Suppressor macrophage (primary cell): ENCODE measurements at regions not wholly inside any gene's neighbourhood (a gene's known extent, or its start where the extent isn't known, plus 50 kb on each side); places are given as distances from the start of the nearest gene placed in this dataset.

Experiments used
- DNase-seq, 4 experiments: peaks; one replicate each; pipeline ENCODE4 v3.0.0-alpha.2; 2020 to 2022

- DNase-seq: no peak
Measured at GRCh38 chr18:33812186-33812585, 234.2 kb downstream of the ASXL3 start.

DNA sequence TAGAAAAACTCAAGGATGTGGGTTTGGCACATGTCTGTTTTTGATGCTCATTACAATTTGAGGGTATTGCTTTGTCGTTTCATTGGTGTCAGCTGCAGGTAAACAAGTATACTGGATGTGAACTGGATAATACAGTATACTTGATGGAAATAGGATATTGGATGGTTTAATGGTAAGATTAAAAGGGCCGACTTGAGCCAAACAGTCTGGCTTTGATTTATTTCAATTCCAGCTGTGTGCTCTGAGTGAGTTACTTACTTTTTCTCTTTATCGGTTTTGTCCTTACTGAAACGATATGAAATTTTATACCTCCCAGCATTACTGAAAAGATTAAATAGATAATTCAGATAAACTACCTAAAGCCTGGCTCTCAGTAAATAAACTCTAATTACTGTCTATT, 227.6 kb downstream of the ASXL3 start:
- no peak for DNase-seq

DNA sequence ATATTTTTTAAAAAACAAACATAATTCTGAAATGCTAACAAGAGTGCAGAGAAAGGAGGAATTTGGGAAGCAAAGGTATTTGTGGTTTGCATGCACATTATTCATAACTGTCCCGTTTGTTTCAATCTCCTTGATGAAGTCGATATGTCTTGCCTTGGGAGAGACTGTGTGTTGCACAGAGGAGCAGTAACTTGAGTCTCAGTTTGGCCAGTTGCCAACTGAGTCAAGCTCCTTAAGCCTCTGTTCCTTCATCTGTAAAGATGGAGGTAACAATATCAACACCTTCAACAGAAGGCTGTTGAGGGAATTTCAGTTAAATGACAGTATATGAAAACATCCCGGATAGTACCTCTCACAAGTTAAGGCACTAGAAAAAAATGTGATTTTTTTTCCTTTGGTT, 226.2 kb downstream of the ASXL3 start:
- DNase-seq: no peak

- no peak for DNase-seq
Measured at GRCh38 chr18:33803636-33804035, 225.6 kb downstream of the ASXL3 start.

DNA sequence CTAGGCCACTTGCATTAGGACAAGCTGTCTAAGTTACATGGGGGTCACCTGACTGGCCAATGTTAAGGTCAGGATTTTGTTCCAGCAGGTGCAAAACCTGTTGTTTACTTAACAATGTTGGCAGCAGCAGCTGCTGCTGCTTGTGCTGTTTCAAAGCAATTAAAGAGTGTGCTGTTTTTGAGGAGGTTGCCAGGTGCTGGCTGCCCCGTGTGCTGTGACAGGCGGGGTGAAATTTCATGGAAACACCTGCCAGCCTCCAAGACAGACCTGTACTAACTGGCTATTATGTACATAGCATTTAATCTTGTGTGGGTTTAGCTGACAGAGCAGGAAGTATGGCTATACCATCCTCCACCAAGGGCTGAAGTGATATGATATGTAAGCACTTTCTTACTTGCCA, 224.9 kb downstream of the ASXL3 start:
- DNase-seq: no peak
